SU-DHL-6 (cell line): ENCODE measurements at regions not wholly inside any gene's neighbourhood (a gene's known extent, or its start where the extent isn't known, plus 50 kb on each side); places are given as distances from the start of the nearest gene placed in this dataset.

Experiments
- EZH2phosphoT487 ChIP-seq: fragments of 200-600 bp; sonication (generic), shearing (Covaris generic); conservative IDR thresholded peaks from 2 replicates; pipeline ENCODE4 v1.6.1; 2018; ENCODE audit warnings: mild to moderate bottlenecking, antibody characterized with exemption, low read length, moderate library complexity, mixed read lengths
- TF ChIP-seq, protein P1 (sequence below): fragments of 200-600 bp; sonication (generic); IDR thresholded peaks from one replicate; pipeline ENCODE4 v1.5.1; 2017; ENCODE audit warnings: antibody characterized with exemption, mild to moderate bottlenecking, low read length, moderate library complexity; ENCODE audit not compliant: insufficient read depth, poor library complexity, severe bottlenecking

- TF ChIP-seq, protein P1, sequence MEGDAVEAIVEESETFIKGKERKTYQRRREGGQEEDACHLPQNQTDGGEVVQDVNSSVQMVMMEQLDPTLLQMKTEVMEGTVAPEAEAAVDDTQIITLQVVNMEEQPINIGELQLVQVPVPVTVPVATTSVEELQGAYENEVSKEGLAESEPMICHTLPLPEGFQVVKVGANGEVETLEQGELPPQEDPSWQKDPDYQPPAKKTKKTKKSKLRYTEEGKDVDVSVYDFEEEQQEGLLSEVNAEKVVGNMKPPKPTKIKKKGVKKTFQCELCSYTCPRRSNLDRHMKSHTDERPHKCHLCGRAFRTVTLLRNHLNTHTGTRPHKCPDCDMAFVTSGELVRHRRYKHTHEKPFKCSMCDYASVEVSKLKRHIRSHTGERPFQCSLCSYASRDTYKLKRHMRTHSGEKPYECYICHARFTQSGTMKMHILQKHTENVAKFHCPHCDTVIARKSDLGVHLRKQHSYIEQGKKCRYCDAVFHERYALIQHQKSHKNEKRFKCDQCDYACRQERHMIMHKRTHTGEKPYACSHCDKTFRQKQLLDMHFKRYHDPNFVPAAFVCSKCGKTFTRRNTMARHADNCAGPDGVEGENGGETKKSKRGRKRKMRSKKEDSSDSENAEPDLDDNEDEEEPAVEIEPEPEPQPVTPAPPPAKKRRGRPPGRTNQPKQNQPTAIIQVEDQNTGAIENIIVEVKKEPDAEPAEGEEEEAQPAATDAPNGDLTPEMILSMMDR = no peak
- TF ChIP-seq EZH2phosphoT487 = no peak
Observed at GRCh38 chr2:161048317-161048716, 111.9 kb upstream of the TANK start.
